8988T (cell line): ENCODE measurements at regions not wholly inside any gene's neighbourhood (a gene's known extent, or its start where the extent isn't known, plus 50 kb on each side); places are given as distances from the start of the nearest gene placed in this dataset.
"Not testable (repeated sequence)": the region's sequence is repeated elsewhere in the genome, so short reads cannot be mapped to it uniquely, and the experiment has no call there.

ENCODE experiments used
- DNase-seq: peaks from one replicate; pipeline ENCODE4 v3.0.0; 2011

DNA sequence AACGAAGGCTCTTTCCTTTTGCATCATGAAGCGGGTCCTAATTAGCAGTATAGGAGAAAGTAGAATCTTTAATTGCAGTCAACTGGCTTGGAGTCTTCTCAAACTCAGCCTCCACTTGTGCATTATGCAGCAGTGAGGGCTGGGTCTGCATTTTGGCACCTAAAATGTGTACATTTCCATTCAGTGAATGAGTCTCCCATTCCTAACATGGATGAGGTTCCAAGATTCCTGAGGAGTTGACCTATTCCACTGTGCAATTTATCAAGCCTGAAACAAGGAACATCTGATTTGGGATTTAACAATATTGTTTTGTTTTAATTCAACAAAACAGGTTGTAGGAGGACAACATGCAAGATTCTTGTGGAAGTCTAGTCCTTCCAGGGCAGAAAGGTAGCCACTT lies 171.8 kb upstream of the S1PR3 start:
- DNase-seq, result no peak

DNA sequence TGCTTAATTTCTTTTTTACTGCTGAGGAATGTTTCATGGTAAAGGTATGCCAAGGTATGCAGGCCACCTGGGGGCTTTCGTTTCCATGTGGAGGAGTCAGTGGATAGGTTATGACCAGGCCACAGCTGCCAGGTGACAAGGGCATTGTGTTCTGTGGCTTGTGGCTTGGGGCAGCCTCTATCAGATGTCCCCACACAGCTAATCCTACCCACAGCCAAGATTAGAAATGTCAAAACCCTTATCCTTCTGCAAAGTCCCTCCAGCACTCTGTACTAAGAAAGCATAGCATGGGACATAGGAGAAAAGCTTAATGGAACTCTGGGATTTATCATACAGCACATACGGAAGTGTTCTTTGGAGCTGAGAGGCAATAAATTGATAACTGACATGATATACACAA lies 171.2 kb upstream of the S1PR3 start:
- no peak for DNase-seq

DNA sequence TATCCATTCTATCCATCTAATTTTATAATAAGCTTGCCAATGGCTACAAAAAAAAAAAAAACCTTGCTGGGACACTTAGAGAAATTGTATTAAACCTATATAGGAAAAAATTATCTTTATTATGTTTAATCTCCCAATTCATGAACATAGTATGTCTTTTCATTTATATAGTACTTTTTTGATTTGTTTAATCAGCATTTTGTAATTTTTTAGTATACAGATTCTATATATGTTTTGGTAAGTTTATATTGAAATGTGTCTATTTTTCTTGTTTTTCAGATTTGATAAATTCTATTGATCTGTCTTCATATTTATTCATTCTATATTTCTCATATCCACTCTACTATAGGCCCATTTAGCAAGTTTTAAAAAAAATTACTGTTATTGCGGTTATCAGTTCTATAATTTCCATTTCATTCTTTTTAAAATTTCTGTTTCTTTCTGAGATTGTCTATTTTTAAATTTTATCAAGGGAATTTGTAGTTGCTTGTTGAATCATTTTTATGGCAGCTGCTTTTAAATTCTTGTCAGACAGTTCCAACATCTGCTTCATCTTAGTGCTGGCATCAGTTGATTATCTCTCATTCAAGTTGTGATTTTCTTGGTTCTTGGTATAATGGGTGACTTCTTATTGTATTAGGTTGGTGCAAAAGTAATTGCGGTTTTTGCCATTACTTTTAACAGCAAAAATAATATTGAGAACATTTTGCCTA lies 170.1 kb upstream of the S1PR3 start:
- DNase-seq, result no peak

DNA sequence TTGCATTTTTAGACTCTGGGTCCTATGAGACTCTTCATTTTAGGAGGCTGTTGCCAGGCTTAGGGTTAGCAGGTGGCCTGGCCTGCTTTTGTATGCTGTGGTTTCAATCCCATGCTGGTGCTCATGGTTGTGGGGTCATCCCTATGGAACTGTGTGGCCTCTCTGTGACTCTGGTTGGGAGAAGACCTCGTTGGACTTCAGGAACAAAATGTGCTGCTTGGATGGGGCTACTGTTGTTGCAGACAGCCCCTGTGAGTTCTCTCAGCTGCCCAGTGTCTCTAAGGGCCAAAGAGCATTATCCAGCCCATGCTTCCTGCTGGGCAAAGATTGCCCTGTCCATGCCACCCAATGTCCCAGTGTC lies 169.5 kb upstream of the S1PR3 start:
- no peak for DNase-seq

DNA sequence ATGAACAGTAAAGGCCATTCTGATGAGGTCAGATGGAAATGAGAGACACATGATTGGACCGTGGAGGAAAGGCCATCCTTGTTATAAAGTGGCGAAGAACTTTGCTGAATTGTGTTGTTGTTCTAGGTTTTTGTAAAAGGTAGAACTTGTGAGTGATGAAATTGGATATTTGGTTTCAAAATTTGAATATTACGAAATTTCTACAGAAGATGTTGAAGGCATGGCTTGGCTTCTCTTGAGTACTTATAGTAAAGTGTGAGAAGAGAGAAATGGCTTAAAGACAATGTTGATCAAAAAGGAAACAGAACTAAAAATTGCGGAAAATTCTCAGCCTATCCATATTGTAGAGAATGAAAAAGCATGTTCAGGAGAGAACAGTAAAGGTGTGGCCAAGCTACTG lies 166.6 kb upstream of the S1PR3 start:
- DNase-seq, result no peak

DNA sequence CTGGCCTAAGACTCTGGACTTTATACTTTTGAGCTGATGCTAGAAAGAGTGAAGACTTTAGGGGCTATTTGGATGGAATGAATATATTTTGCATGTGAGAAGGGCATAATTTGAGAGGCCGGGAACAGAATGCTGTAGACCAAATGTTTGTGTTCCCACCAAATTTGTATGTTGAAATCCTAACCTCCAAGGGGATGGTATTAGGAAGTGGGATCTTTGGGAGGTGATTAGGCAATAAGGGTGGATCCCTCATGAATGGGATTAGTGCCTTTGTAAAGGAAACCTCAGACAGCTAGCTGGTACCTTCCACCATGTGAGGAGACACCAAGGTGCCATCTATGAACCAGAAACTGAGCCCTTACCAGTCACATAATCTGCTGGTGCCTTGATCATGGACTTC lies 165.1 kb upstream of the S1PR3 start:
- no peak for DNase-seq

DNA sequence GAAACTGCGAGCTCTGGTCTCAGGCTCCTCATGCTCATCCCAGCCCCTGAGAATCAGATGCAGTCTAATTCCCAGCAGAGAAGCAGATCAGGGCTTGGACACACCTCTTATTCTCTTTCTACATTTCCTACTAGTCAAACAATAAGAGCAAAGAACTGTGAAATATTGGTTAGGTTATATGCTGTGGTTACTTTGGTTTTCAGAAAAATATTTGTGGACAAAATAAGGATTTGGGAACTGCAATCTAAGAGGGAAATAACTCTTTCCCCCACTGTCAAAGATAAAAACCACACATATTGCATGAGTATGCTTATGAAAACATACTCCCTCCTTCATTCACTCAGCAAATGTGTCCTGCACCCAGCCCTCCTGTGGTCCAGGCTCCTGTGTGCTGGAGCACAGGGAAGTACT lies 164.5 kb upstream of the S1PR3 start:
- DNase-seq, result no peak

DNA sequence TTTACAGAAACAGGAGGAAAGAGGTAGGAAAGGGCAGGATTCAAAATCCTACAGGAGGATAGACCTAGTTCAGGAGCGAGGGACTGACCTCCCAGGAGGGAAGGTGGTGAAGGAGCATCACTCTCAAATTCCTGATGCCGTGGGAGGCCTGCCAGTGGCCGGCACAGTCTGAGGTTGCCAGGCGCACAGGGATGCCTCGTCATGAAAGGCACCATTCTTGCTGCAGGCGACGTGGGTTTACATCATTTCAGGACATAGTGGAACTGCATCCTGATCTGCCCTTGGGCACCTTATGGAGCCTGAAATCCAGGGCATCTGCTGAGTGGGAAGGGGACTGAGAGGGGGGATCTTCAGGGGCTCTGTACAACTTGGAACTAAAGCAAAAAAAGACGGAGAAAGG lies 163.2 kb upstream of the S1PR3 start:
- DNase-seq, result no peak

DNA sequence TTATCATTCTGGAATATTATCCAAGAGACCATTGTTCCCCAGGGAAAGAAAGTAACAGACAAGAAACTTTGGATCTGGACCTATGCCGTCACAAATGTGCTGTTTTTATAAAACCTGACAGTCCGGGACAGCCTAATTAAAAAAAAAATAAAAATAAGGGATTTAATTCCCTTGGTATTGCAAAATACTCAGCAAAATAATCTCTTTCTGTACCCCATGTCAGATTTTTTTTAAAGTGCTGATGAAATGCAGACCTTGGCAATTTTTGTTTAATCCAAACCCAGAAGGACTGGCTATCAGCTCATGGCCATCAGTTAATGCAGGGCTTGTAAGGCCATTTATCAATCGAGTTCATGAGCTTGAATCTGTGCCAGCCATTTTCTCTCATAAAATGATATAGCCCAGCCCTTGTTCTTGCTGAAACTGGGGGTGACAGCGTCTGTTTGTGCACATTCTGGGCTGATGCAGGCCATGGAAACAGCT lies 162.7 kb upstream of the S1PR3 start:
- no peak for DNase-seq

DNA sequence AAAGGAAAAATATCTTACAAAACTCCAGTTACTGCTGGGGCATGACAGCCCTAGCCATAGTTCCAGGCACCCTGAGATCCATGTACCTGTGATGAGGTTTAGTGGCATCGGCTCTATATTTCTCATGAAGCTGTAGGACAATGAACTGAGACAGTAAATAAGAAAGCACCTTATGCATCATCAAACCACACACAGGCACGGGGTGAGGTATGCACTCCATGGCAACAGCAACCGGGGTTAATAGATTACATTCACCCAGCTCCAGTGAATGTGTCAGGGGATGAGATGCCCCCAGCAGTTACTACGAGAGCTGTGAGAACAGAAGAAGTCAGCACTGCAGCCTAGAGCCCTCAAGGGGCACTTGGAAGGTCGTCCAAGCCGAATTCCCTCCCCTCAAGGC lies 162.0 kb upstream of the S1PR3 start:
- DNase-seq, result no peak

DNA sequence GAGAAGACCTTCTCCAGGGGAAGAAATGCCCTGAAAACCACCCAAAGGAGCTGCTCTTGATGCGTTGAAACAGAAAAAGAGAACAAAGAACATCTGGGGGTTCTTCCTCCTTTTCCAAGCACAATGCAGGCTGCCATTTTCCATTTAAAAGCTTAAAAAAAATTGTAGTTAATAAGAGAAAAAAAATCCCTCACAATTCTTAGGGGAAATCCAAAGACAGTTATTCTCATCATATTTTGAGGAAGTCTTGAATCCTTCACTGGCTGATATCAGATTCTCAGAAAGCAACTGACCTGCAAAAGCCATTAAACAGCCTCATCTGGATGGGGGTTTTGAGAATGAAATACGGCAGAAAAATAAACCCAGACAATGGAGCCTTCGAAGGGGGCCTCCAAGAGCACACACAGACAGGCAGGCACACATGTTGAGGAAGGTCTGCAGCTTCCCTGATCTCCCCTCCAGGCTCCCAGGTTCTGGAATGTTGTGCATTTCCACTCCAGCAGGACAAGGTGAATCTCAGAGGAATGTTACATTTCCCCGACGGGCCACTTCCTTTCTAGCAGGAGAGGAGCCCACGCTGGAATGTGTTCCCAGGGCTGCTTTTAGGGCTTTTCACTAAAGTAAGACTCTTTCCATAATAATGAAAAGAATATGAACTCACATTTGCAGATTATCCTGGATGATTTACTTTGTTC lies 159.4 kb upstream of the S1PR3 start:
- DNase-seq, result no peak

DNA sequence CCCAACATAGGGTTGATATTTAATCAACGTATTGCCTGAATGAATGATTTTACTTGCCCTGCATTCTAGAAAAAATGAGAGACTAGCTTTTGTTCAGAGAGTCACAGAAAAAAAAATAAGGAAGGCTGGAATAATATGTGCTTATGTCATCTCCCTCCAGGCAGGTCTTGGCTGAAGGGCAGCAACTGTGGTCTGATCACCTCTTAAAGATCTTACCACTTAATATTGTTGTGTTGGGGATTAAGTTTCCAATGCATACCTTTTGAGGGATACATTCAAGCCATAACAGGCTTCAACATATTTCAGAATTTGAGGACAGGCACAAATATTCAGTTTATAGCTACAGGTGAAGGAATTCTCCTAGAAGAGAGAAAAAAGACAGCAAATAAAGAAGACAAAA lies 157.3 kb upstream of the S1PR3 start:
- DNase-seq, result no peak

DNA sequence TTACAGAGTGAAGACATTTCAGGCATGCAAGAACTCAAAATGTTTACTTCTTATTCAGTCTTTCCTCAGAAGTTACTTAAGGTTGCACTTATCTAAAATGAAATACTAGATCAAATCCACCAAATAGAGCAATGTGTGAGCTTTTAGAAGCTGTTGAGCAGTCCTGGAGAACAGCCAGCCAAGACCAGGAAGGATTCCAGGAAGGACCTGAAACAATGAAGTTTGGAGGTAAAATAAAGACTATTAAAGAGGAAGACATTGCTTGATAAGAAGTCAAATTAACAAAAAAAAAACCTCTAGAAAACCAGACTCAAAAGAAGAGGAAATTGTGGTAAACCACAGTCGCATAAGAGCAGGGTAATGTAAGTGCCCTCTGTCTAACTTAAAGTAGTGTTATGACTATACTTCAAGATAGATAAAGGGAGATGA lies 156.2 kb upstream of the S1PR3 start:
- DNase-seq, result no peak

DNA sequence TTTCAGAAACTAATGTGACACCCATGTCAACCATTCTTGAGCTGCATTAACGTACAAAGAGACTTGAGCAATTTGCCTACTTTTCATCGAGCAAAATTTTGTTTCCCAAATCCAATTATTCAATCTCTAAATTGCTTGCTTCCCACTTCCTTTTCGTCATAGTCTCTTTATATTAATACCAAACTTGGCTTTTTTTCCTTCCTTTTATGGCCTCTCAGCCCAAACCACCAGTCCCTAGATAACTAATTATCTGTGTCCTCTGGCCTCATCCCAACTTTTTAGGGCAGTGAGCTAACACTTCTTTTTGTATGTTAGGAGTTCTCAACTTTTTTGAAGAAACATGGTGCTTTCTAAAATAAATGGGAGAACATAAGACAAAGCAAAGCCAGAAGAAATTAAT lies 155.5 kb upstream of the S1PR3 start:
- no peak for DNase-seq

DNA sequence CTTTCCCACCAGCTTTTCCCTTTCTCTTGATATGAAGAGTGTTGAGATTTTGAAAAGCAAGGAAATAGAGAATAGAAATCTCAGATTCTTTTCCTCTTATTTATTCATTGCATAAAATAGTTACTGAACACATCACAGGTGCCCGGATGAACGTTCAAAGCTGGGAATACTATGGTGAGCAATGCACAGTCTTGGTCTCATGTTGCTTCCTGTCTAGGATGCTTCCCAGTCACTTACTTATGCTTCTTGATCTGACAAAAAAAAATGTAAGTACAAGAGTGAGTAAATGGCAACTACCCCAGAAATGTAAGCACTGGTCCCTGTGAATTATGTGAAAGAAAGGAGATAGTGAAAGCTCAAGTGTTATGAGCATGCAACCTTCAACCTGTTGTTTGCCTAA lies 153.5 kb upstream of the S1PR3 start:
- DNase-seq, result no peak

DNA sequence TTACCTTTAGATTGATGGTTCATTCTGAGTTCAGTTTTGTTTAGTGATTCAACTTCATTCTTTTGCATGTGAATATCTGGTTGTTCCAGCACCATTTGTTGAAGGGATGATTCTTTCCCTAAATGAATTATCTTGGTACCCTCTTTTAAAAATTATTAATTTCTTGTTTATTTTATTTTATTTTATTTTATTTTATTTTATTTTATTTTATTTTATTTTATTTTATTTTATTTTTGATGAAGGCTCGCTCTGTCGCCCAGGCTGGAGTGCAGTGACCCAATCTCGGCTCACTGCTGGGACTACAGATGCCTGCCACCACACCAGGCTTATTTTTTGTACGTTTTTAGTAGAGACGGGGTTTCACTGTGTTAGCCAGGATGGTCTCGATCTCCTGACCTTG lies 141.4 kb upstream of the S1PR3 start:
- not testable (repeated sequence) for DNase-seq

DNA sequence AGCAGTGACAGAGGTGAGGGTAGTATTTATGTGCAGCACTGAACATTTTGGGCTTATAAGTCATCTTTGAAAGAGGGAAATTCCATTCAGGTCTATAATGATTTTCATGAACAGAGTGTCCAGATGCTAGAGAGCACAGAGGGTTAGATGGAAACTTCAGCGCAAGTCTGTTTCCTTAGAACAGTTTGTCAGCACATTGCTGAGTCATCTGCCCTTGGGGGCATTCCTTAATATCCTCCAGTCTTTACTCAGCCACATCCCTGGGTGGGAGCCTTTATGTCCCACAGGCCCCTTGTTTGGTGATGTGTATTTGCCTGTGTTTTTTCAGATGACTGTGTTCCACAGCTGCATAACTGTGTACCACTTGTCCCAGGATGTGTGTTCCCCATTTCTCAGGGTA lies 138.5 kb upstream of the S1PR3 start:
- no peak for DNase-seq

DNA sequence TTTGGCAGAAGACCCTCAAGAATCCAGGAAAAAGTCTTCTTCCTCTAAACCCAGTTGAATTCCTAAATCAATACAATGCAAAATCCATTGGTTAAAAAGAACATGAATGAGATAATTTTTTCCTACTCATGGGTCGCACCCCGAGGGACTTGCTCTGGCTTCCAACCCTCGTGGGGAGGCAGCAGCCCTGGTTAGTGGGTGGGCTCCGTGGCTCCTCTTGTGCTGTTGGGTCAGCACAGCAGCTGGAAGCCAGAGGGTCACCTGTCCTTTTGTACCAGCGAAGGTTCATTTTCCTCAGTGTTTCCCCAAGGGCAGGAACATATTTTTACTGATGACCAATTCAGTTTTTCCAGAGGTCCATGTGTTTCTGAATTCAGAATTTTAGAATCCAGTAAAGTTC lies 120.6 kb upstream of the S1PR3 start:
- no peak for DNase-seq

DNA sequence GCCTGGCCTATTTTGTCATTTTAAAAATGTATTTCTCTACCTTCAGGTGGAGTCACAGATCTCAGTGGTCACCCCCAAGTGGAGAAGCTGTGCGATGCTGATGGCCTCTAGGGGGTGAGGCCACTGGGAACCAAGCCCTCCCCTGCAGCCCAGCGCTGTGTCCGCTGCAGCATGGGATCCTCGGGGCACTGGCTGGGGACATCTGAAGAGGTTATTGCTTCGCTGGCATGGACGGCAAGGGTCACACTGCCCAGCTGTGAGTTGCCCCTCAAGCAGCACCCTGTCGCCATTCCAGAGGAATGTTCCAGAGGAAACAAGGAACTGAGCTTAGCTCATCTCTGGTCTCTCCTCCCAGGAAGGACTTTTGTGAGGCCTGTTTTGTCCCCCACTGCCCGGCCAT lies 119.6 kb upstream of the S1PR3 start:
- no peak for DNase-seq

DNA sequence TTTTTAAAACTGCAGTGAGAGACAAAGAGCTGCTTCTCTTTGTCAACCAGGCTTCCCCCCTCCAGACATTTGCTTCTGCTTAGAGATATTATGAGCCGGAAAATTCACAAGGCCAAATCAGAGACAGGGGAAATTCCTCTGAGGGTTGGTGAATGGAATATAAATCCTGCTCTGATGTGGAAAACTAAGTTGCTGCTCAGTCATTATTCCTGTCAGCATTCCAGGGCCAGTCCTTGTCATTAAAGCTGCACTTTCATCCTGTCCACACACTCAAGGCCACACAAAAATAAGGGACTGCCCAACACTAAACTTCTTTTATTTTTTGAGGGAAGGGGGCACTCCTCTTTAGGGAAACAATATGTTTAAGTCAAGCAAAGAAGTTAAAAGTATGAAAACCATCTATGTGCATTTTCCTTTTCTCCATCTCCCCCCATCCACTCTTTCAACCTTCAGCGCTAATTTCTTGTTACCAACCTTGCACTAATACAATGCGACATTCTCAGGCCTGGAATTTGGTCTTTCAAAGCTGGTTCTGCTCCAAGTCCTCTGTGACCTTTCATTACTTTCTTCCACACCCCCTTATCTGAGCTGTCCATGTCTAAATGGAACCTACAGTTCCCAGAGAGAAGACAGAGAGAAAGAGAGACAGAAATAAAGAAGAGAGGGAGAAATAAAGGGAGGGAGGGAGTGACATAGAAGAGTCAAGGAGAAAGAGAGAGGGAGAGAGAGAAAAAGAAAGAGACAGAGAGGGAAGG lies 118.9 kb upstream of the S1PR3 start:
- no peak for DNase-seq

DNA sequence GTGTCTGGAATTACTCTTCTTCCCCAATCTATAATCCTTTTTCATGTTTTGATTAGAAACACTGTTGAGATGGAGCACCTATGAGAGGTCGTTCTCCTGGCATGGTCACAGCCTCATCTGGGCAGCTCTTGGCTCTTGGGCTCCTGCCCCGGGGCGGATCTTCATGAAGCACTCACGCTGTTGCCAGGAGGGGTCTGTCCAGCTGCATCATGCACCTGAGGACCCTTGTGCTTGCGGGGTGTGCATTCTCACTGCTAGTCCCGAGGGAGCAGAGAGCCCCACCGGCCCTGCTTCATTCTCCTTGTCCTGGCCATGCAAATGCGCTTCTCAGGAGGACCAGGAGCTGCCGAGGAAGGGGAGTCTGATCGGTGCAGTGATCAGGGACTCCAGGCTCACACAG lies 117.6 kb upstream of the S1PR3 start:
- no peak for DNase-seq

DNA sequence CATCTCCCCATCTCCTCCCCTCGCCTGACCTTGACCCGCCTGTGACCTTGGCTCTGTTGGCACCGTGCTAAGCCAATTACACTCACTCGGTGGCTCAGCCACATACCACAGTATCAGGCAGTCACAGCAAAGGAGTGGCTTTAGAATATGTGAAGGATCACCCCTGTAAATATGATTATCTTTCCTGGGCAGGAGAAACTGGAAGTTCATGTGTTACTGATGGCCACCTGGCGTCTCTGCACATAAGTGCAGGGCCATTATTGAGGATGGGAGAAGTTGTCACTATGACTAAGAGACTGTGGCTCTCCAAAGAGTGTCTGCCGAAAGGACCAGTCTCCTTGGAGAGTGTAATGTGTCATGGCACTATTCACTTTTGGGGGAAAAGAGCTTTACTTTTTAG lies 116.9 kb upstream of the S1PR3 start:
- no peak for DNase-seq

DNA sequence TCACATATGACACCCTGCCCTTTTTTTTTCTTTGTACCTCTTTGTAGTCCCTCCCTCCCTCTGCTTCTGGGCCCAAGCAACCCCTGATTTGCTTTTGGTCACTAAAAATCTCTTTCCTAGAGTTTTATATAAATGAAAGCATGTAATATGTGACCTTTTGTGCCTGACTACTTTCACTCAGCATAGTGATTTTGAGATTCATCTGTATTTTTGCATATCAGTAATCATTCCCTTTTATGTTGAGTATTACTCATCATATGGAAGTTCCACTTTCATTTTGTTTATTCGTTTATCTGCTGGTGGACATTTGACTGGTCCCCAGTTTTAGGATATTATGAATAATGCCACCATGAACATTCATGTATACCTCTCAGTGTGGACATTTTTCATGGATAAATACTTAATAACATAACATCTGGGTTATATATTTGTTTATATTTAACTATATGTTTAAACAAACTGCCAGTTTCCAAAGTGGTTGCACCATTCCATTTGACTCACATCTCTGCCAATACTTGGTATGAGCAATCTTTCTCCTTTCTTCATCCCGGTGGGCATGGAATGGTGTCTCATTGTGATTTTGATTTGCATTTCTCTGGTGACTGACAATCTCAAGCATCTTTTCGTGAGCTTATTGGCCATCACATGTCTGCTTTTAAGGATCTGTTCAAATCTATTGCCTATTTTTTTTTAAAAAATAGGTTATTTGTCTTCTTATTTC lies 115.7 kb upstream of the S1PR3 start:
- DNase-seq, result no peak

DNA sequence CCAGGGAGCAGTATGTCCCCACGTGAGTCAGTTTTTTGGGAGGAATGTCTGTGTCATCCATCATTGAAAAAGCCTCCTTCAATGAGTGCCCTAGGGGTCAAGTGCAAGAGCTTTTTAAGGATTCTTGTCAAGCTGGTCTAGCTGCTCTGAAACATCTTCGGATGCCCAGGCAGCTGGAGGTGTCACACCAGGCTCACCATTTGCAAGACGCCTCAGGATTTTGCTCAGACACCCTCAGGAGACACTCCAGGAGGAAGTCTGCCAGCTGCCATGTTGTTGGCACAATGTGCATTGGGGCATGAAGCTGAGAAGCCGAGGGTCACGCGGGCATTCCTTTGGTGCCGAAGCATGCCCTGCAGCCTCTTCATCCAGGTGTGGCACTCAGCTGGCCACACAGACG lies 111.1 kb upstream of the S1PR3 start:
- DNase-seq, result no peak
